Brain pericyte (primary cell): ENCODE measurements at regions not wholly inside any gene's neighbourhood (a gene's known extent, or its start where the extent isn't known, plus 50 kb on each side); places are given as distances from the start of the nearest gene placed in this dataset.
"Not testable (repeated sequence)": the region's sequence is repeated elsewhere in the genome, so short reads cannot be mapped to it uniquely, and the experiment has no call there.

Experiments used
- DNase-seq: peaks from one replicate; pipeline ENCODE4 v3.0.0-alpha.2; 2012; ENCODE audit warnings: low read depth, low spot score

GRCh38 chr5:72596956-72597355 lies 89.7 kb upstream of the ZNF366 start:
- no peak for DNase-seq

GRCh38 chr5:72588640-72589039 lies 81.4 kb upstream of the ZNF366 start:
- no peak for DNase-seq

- DNase-seq: no peak
Observed at GRCh38 chr5:72587661-72588308, 80.6 kb upstream of the ZNF366 start.

- DNase-seq: no peak
Observed at GRCh38 chr5:72586788-72587530, 79.7 kb upstream of the ZNF366 start.

GRCh38 chr5:72584466-72584865 lies 77.3 kb upstream of the ZNF366 start:
- DNase-seq: no peak

- DNase-seq: not testable (repeated sequence)
Observed at GRCh38 chr5:72579290-72579689, 72.1 kb upstream of the ZNF366 start.

- DNase-seq: no peak
Observed at GRCh38 chr5:72572236-72572765, 65.1 kb upstream of the ZNF366 start.

GRCh38 chr5:72569408-72569944 lies 62.3 kb upstream of the ZNF366 start:
- DNase-seq: no peak

GRCh38 chr5:72566746-72567145 lies 59.5 kb upstream of the ZNF366 start:
- DNase-seq: no peak

GRCh38 chr5:72565513-72566289 lies 58.5 kb upstream of the ZNF366 start:
- no peak for DNase-seq

- DNase-seq: no peak
Observed at GRCh38 chr5:72562717-72563116, 55.5 kb upstream of the ZNF366 start.

- no peak for DNase-seq
Observed at GRCh38 chr5:72561148-72561972, 54.1 kb upstream of the ZNF366 start.

GRCh38 chr5:72559866-72560766 lies 52.9 kb upstream of the ZNF366 start:
- no peak for DNase-seq

- no peak for DNase-seq
Observed at GRCh38 chr5:72558383-72558782, 51.2 kb upstream of the ZNF366 start.

GRCh38 chr5:72558046-72558336 lies 50.8 kb upstream of the ZNF366 start:
- no peak for DNase-seq

GRCh38 chr5:72557167-72558045 lies 50.2 kb upstream of the ZNF366 start:
- DNase-seq: no peak
